Lower lobe of right lung (tissue), 2 donors: ENCODE measurements at regions not wholly inside any gene's neighbourhood (a gene's known extent, or its start where the extent isn't known, plus 50 kb on each side); places are given as distances from the start of the nearest gene placed in this dataset.

ENCODE experiments used
- ATAC-seq, 2 donors: fragments of 200-7000 bp; cut with Tn5 transposase; one replicate each; pipeline ENCODE4 v1.9.1; 2020 to 2022; ENCODE audit warnings: mild to moderate bottlenecking in 2 of 2, moderate library complexity in 2 of 2
- DNase-seq: peaks from one replicate; pipeline ENCODE4 v3.0.0-alpha.2; 2020
- H3K27ac ChIP-seq: fragments of 200-600 bp; one replicate; pipeline ENCODE4 v1.8.0; 2022
- H3K27me3 ChIP-seq: fragments of 200-600 bp; one replicate; pipeline ENCODE4 v1.8.0; 2022; ENCODE audit warnings: low read depth
- H3K36me3 ChIP-seq: fragments of 200-600 bp; one replicate; pipeline ENCODE4 v1.8.0; 2022; ENCODE audit warnings: mild to moderate bottlenecking
- H3K4me1 ChIP-seq: fragments of 200-600 bp; one replicate; pipeline ENCODE4 v1.8.0; 2022
- H3K4me3 ChIP-seq: fragments of 200-600 bp; one replicate; pipeline ENCODE4 v1.8.0; 2022; ENCODE audit warnings: mild to moderate bottlenecking
- H3K9me3 ChIP-seq: fragments of 200-600 bp; one replicate; pipeline ENCODE4 v1.8.0; 2022
- CTCF ChIP-seq: fragments of 200-600 bp; IDR thresholded peaks from one replicate; pipeline ENCODE4 v1.8.0; 2022; ENCODE audit warnings: antibody characterized with exemption, mild to moderate bottlenecking
- intact Hi-C: fragments of 100-400 bp; cut with DNase I; formaldehyde crosslinking; loops from one replicate; pipeline ENCODE4 v1.11.0; 2022
- donor health status: DM: no; HTN: yes; CAD: no; lungs with severe emphysema.

- TF ChIP-seq CTCF: no peak
- ATAC-seq: no peak
These were observed 123.8 kb upstream of the CXCL13 start for GRCh38 chr4:77481856-77482255.

GRCh38 chr4:77488882-77489281 lies 116.7 kb upstream of the CXCL13 start:
- ATAC-seq (no peak), DNase-seq (no peak)

More at GRCh38 chr4:77481856-77482255, 123.8 kb upstream of the CXCL13 start:
- Histone ChIP-seq H3K4me1 (no peaks in the 10 kb centered on the region), H3K4me3 (no peak overlapping the region), H3K36me3 (no peaks in the 10 kb centered on the region), H3K9me3 (no peaks in the 10 kb centered on the region), H3K27me3 (no peaks in the 10 kb centered on the region), H3K27ac (no peak overlapping the region)
- intact Hi-C loops: no loop called here
- no peak for DNase-seq

GRCh38 chr4:77493120-77493752 lies 112.4 kb upstream of the CXCL13 start:
- Histone ChIP-seq H3K4me3 (no peak overlapping the region), H3K9me3 (no peaks in the 10 kb centered on the region), H3K27ac (no peak overlapping the region), H3K36me3 (no peaks in the 10 kb centered on the region), H3K4me1 (no peaks in the 10 kb centered on the region), H3K27me3 (no peaks in the 10 kb centered on the region)
- intact Hi-C loops: no loop called here
- no peak for DNase-seq
- ATAC-seq: no peak
- TF ChIP-seq CTCF: no peak

More at GRCh38 chr4:77488882-77489281, 116.7 kb upstream of the CXCL13 start:
- Histone ChIP-seq H3K27me3 (no peaks in the 10 kb centered on the region), H3K4me1 (no peaks in the 10 kb centered on the region), H3K9me3 (no peaks in the 10 kb centered on the region), H3K4me3 (no peak overlapping the region), H3K36me3 (no peaks in the 10 kb centered on the region), H3K27ac (no peak overlapping the region)
- TF ChIP-seq CTCF: no peak
- intact Hi-C loops: no loop called here

- H3K36me3 ChIP-seq: no peaks in the 10 kb centered on the region
- H3K4me3 ChIP-seq: no peak overlapping the region
- DNase-seq: no peak
- no peaks in the 10 kb centered on the region for H3K9me3 ChIP-seq
- TF ChIP-seq CTCF: no peak
- H3K4me1 ChIP-seq: no peaks in the 10 kb centered on the region
- intact Hi-C loops: no loop called here
- ATAC-seq: no peak
- no peak overlapping the region for H3K27ac ChIP-seq
- no peaks in the 10 kb centered on the region for H3K27me3 ChIP-seq
These were observed 111.6 kb upstream of the CXCL13 start for GRCh38 chr4:77493829-77494551.

- Histone ChIP-seq H3K27ac (no peak overlapping the region), H3K4me1 (no peaks in the 10 kb centered on the region), H3K36me3 (no peaks in the 10 kb centered on the region), H3K27me3 (no peaks in the 10 kb centered on the region), H3K4me3 (no peak overlapping the region), H3K9me3 (no peaks in the 10 kb centered on the region)
- intact Hi-C loops: no loop called here
- TF ChIP-seq CTCF: no peak
- no peak for DNase-seq
- no peak for ATAC-seq
These were observed 109.2 kb upstream of the CXCL13 start for GRCh38 chr4:77496457-77496856.
